Lower lobe of right lung (tissue), 2 donors: ENCODE measurements at regions not wholly inside any gene's neighbourhood (a gene's known extent, or its start where the extent isn't known, plus 50 kb on each side); places are given as distances from the start of the nearest gene placed in this dataset.

ENCODE experiments used
- ATAC-seq, 2 donors: fragments of 200-7000 bp; cut with Tn5 transposase; one replicate each; pipeline ENCODE4 v1.9.1; 2020 to 2022; ENCODE audit warnings: mild to moderate bottlenecking in 2 of 2, moderate library complexity in 2 of 2
- DNase-seq: peaks from one replicate; pipeline ENCODE4 v3.0.0-alpha.2; 2020
- H3K27ac ChIP-seq: fragments of 200-600 bp; one replicate; pipeline ENCODE4 v1.8.0; 2022
- H3K27me3 ChIP-seq: fragments of 200-600 bp; one replicate; pipeline ENCODE4 v1.8.0; 2022; ENCODE audit warnings: low read depth
- H3K36me3 ChIP-seq: fragments of 200-600 bp; one replicate; pipeline ENCODE4 v1.8.0; 2022; ENCODE audit warnings: mild to moderate bottlenecking
- H3K4me1 ChIP-seq: fragments of 200-600 bp; one replicate; pipeline ENCODE4 v1.8.0; 2022
- H3K4me3 ChIP-seq: fragments of 200-600 bp; one replicate; pipeline ENCODE4 v1.8.0; 2022; ENCODE audit warnings: mild to moderate bottlenecking
- H3K9me3 ChIP-seq: fragments of 200-600 bp; one replicate; pipeline ENCODE4 v1.8.0; 2022
- intact Hi-C: fragments of 100-400 bp; cut with DNase I; formaldehyde crosslinking; loops from one replicate; pipeline ENCODE4 v1.11.0; 2022
- TF ChIP-seq, protein P1 (sequence below): fragments of 200-600 bp; IDR thresholded peaks from one replicate; pipeline ENCODE4 v1.8.0; 2022; ENCODE audit warnings: antibody characterized with exemption, mild to moderate bottlenecking
- donor health status: DM: no; HTN: yes; CAD: no; lungs with severe emphysema.

DNA sequence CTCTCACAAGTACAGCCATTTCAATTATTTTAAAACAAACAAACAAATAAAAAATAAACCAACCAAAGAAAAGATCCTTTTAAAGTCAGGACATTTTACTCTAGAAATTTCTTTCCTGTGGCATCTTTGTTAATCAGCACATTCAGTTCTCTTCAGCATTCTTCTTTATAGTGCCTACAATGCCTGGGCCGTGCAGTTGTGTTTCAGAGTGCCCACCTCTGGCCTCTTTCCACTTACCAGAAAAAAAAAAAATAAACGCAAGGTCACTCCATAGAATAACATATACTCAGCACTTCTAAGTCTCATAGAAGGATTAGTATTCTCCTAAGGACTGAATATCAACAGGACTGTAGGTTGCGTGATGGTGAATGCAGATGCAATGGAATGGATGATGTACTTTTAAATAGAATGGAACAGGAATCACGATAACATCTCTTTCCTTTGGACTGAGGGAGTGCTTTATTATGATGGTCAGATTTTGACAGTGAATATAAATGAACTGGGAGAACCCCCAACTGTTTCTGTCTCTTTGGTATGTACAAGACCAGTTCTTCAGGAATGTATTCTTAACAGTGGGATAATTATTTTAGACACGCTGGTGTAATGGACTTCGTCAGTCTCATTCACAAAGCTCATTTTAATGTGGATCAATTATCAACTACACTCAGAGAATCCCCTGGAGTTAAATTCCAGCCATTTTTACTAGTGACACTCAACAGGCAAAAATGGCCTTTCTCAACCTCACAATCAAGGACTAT lies 125.0 kb upstream of the NBEA start:
- DNase-seq (no peak), ATAC-seq (no peak)
- H3K4me1 ChIP-seq: no peaks in the 10 kb centered on the region
- peaks cover 13% of the 10 kb centered on the region for H3K9me3 ChIP-seq
- no peak overlapping the region for H3K27ac ChIP-seq
- intact Hi-C loops: no loop called here
- H3K27me3 ChIP-seq: no peaks in the 10 kb centered on the region
- no peak overlapping the region for H3K4me3 ChIP-seq
- no peaks in the 10 kb centered on the region for H3K36me3 ChIP-seq
- TF ChIP-seq, protein P1, sequence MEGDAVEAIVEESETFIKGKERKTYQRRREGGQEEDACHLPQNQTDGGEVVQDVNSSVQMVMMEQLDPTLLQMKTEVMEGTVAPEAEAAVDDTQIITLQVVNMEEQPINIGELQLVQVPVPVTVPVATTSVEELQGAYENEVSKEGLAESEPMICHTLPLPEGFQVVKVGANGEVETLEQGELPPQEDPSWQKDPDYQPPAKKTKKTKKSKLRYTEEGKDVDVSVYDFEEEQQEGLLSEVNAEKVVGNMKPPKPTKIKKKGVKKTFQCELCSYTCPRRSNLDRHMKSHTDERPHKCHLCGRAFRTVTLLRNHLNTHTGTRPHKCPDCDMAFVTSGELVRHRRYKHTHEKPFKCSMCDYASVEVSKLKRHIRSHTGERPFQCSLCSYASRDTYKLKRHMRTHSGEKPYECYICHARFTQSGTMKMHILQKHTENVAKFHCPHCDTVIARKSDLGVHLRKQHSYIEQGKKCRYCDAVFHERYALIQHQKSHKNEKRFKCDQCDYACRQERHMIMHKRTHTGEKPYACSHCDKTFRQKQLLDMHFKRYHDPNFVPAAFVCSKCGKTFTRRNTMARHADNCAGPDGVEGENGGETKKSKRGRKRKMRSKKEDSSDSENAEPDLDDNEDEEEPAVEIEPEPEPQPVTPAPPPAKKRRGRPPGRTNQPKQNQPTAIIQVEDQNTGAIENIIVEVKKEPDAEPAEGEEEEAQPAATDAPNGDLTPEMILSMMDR: no peak

DNA sequence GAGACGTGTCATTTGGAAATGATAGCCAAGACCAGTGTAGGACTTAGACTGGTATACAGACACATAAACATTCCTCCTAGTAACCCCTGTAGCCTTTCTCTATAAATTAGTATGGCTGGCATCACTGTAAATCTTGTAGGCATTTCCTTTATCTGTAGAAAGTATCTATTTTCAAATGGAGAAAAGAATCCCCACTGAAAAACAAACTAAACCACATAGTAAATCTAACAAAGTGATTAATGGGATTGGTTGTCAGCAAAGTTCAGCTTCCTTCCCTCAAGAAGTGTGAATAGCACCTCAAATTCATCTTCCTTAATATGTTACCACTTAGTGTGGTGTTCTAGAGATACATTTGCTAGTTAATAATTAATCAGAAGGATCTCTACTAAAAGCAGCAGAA lies 119.4 kb upstream of the NBEA start:
- TF ChIP-seq, protein P1: no peak
- no peak for DNase-seq
- no peaks in the 10 kb centered on the region for H3K9me3 ChIP-seq

DNA sequence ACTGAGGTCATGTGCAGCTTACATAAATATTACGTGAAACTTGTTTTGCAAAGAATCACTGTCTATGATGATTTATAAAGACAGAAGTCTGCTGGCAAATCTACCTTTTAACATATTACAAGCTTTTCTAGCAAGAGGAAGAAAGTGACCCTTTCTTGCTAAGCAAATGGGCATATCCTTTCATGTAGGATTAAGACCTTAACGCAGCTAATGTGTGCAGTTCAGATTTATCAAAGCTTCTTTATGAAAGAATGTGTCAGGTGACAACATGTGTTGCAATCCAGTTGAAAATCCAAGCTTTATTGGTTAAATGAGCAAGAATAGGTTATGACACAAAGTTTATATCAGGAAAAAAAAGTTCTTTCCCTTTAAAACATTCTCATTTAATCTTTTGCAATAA lies 115.6 kb upstream of the NBEA start:
- Histone ChIP-seq H3K27me3 (no peaks in the 10 kb centered on the region), H3K27ac (no peak overlapping the region), H3K36me3 (no peaks in the 10 kb centered on the region), H3K9me3 (no peaks in the 10 kb centered on the region), H3K4me1 (no peaks in the 10 kb centered on the region), H3K4me3 (no peak overlapping the region)
- intact Hi-C loops: no loop called here
- TF ChIP-seq, protein P1: no peak
- ATAC-seq: no peak
- no peak for DNase-seq

More for the DNA sequence above, 119.4 kb upstream of the NBEA start:
- Histone ChIP-seq H3K4me3 (no peak overlapping the region), H3K27me3 (no peaks in the 10 kb centered on the region), H3K36me3 (no peaks in the 10 kb centered on the region), H3K27ac (no peak overlapping the region), H3K4me1 (no peaks in the 10 kb centered on the region)
- no peak for ATAC-seq
- intact Hi-C loops: no loop called here

DNA sequence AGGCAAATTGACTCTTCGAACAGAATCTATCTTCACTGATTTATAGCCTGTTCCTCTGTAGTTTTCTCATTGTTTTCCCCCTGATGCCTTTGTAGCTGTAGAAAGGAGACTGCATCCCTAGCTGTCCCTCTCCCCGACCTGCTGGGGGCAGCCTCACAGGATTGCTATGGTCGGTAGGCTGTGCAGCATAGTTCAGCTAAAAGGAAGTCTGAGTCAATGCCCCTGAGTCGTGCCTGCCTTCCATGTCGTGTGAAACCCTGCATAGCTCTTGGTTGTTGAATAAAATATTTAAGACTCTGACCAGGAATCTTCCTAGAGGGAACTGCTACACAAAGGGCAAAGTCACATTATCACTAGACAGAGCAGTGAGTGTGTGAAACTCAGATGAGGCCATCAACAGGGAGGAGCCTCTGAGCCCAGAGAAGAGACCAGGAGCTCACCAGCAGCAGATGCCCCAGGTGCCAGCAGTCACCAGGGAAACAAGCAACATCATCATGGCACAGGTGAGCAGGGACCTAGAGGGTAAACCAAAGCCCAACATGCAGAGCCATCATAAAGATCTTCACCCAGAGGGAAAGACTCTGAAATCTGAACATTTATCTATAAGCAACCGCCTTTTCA lies 108.4 kb upstream of the NBEA start:
- no peaks in the 10 kb centered on the region for H3K36me3 ChIP-seq
- ATAC-seq: no peak
- no peaks in the 10 kb centered on the region for H3K4me1 ChIP-seq
- no peak overlapping the region for H3K27ac ChIP-seq
- TF ChIP-seq, protein P1: no peak
- H3K9me3 ChIP-seq: no peaks in the 10 kb centered on the region
- no peaks in the 10 kb centered on the region for H3K27me3 ChIP-seq
- DNase-seq: no peak
- H3K4me3 ChIP-seq: no peak overlapping the region
- intact Hi-C loops: no loop called here

DNA sequence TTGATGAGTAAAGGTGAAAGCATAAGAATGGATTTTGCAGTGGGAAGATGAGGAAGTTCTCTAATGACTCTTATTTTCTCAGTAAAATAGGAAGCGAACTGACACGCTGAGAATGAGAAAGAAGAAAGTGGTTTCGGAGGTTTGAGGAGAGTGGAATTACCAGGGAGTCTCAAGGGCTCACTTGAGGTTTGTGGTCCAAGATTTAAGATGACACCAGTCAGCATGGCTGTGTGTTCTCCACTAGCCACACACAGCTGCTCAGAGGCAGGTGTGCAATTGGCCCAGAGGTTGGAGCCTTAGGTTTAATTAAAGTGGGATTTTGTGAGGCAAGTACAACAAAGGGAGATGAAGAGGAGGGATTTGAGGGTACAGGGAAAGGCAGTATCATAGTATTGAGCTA lies 99.6 kb upstream of the NBEA start:
- Histone ChIP-seq H3K4me1 (no peaks in the 10 kb centered on the region), H3K4me3 (no peak overlapping the region), H3K9me3 (no peaks in the 10 kb centered on the region), H3K27ac (no peak overlapping the region), H3K36me3 (no peaks in the 10 kb centered on the region), H3K27me3 (no peaks in the 10 kb centered on the region)
- intact Hi-C loops: no loop called here
- DNase-seq (no peak), ATAC-seq (no peak)
- TF ChIP-seq, protein P1: no peak
